ENCODE measurements at regions not wholly inside any gene's neighbourhood (a gene's known extent, or its start where the extent isn't known, plus 50 kb on each side); places are given as distances from the start of the nearest gene placed in this dataset.

DNA sequence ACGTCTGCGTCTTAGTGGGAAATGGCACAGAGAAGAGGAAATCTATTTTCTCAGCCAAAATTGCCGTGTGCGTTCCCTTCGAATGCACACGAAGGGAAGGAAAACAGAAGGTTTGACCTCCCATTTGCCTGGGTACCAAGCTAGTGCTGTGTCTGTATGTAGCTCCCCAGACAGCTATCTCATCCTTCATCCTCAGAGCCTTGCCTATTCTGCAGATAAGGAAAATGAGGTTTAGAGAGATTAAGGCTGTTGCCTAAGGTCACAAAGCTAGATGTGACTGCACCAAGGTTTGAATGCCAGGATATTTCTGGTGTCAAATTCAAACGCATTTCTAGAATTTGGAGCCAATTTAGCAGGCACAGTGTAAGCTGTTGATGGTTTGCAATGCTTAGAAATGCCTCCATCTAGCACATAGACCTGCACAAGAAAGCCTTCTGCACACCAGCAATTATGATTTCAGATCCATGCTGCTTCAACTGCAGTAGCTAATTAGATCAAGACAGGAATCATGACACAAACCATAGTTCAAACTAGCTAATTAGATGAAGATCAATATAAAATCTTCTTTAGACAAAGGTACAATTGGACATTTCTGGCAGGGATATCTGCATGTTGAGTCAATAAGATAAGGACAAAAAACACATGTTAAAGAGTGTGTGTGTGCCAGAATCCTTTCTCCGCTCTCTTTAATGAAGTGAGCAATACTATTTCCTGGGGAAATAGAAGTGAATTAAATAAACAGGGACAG is 115.1 kb downstream of the CMPK2 start:
- no peak overlapping the region for H2BK12ac ChIP-seq (ENCODE audit: low read depth, low read length)
- H2BK5ac ChIP-seq (ENCODE audit: low read depth, low read length), result no peak overlapping the region
- H3K36me3 ChIP-seq (ENCODE audit: control insufficient read depth in 2 of 4, insufficient read depth in 4 of 4, low read length in 3 of 4), result no peaks in the 10 kb centered on the region
- 98% methylated on average over 8 of the region's 8 CpGs; no CpG with 5 or more reads in 1 of the 2 experiments for WGBS, 2 experiments (ENCODE audit: extremely low coverage in 1 of 2, insufficient coverage in 1 of 2, insufficient read length in 1 of 2, insufficient replicate concordance in 2 of 2, low coverage in 1 of 2, low lambda C conversion rate in 2 of 2, missing lambda C conversion rate in 1 of 2)
- DNase-seq (ENCODE audit: low read depth in 1 of 2, low spot score in 2 of 2) (no peak), FAIRE-seq (no peak)
- 0 out of 2 replicates have a peak overlapping the region, but pooled peaks have one; percentile 18 for H2AFZ ChIP-seq (ENCODE audit: low read length)
- no peak overlapping the region for H4K5ac ChIP-seq (ENCODE audit: insufficient read length, low read depth, low read length)
- peaks cover 0 to 4% (median 0%) of the 10 kb centered on the region in 4 experiments; a peak in 1 of 7 replicates for H3K4me1 ChIP-seq (replicated peaks in 1 of 4; ENCODE audit: control insufficient read depth in 3 of 4, insufficient read depth in 4 of 4, low read length in 3 of 4)
- H4K91ac ChIP-seq (replicated peaks; ENCODE audit: insufficient read length, low read length), result no peak overlapping the region
- no peaks in the 10 kb centered on the region for H3K79me2 ChIP-seq (ENCODE audit: control insufficient read depth in 1 of 2, insufficient read depth in 2 of 2, low read length in 2 of 2)
- H3K27ac ChIP-seq (ENCODE audit: low read depth, low read length), result no peak overlapping the region
- H3K9me3 ChIP-seq (ENCODE audit: insufficient read depth in 2 of 2, low read depth in 1 of 2, low read length in 1 of 2), result no peaks in the 10 kb centered on the region
- no peaks in the 10 kb centered on the region for H4K20me1 ChIP-seq (replicated peaks in 1 of 2; ENCODE audit: control insufficient read depth in 1 of 2, insufficient read depth in 2 of 2, low read length in 2 of 2)
- H3K4ac ChIP-seq (replicated peaks; ENCODE audit: insufficient read length, low read depth, low read length), result no peak overlapping the region
- no peak overlapping the region for H3K56ac ChIP-seq (replicated peaks; ENCODE audit: insufficient read length, low read depth, low read length)
- no peak overlapping the region for H4K8ac ChIP-seq (ENCODE audit: extremely low read depth, insufficient read depth, low read length)
- no peak overlapping the region for H2BK20ac ChIP-seq (ENCODE audit: low read length)
- CTCF ChIA-PET (ENCODE audit: partially characterized antibody), result interaction anchor here (0.6 to 1.3 kb wide), 4 partner anchors 7 to 121 kb away, joined by 3 to 4 read pairs (median 4); no protein-coding TSS in a partner anchor
- H3K23me2 ChIP-seq (ENCODE audit: low read depth, low read length), result no peaks in the 10 kb centered on the region
- POLR2A ChIA-PET (ENCODE audit: partially characterized antibody), result no interaction called here
- no peak for TF ChIP-seq RFX5 (IDR thresholded peaks at IDR 0.05; ENCODE audit: borderline replicate concordance, low read depth, low read length)
- TF ChIP-seq RXRA (IDR thresholded peaks at IDR 0.05; ENCODE audit: insufficient read depth, low read depth, low read length), result no peak
- no peak for TF ChIP-seq TAF1 (IDR thresholded peaks at IDR 0.05; ENCODE audit: low read depth, low read length)
- no peak for TF ChIP-seq FOSL1 (IDR thresholded peaks at IDR 0.05; ENCODE audit: insufficient read depth, low read depth, low read length)
- TF ChIP-seq PHF8 (conservative IDR thresholded peaks at IDR 0.05; ENCODE audit: low read depth, low read length), result no peak
- TF ChIP-seq NRF1 (IDR thresholded peaks at IDR 0.05; ENCODE audit: low read depth, low read length), result no peak
- TF ChIP-seq SIRT6 (IDR thresholded peaks at IDR 0.05; ENCODE audit: low read length), result no peak
- no peak for TF ChIP-seq CEBPB (IDR thresholded peaks at IDR 0.05; ENCODE audit: low read depth, low read length)
- TF ChIP-seq SIX5 (IDR thresholded peaks at IDR 0.05; ENCODE audit: low read depth, low read length), result no peak
- TF ChIP-seq YY1 (IDR thresholded peaks at IDR 0.05; ENCODE audit: low read depth, low read length), result no peak
- no peak for TF ChIP-seq RNF2 (IDR thresholded peaks at IDR 0.05; ENCODE audit: borderline replicate concordance, low read depth, low read length, missing control alignments, poor library complexity, severe bottlenecking)
- TF ChIP-seq KDM5A (IDR thresholded peaks at IDR 0.05; ENCODE audit: low read length), result no peak
- no peak overlapping the region for H2BK120ac ChIP-seq (replicated peaks; ENCODE audit: low read depth, low read length)
- no peak overlapping the region for H3K23ac ChIP-seq (ENCODE audit: insufficient read length)
- no peaks in the 10 kb centered on the region for H3K27me3 ChIP-seq (replicated peaks in 1 of 4; ENCODE audit: control insufficient read depth in 3 of 4, extremely low read depth in 1 of 4, insufficient read depth in 3 of 4, low read length in 3 of 4)
- H3K4me2 ChIP-seq (ENCODE audit: insufficient read depth in 1 of 2, low read depth in 2 of 2, low read length in 2 of 2), result no peak overlapping the region
- H2BK15ac ChIP-seq (ENCODE audit: low read length), result no peak overlapping the region
- no peaks in the 10 kb centered on the region for H3K79me1 ChIP-seq (ENCODE audit: low read depth, low read length)
- H3K9ac ChIP-seq (replicated peaks in 1 of 4; ENCODE audit: extremely low read depth in 1 of 4, low read depth in 3 of 4, low read length in 3 of 4), result no peak overlapping the region
- no peak overlapping the region for H3K4me3 ChIP-seq (ENCODE audit: extremely low read depth in 1 of 4, insufficient read depth in 2 of 4, low read depth in 3 of 4, low read length in 4 of 4)
- no peak overlapping the region for H3K14ac ChIP-seq (ENCODE audit: insufficient read length)
- no peak overlapping the region for H2AK5ac ChIP-seq (ENCODE audit: low read depth, low read length)
- no peak overlapping the region for H3K18ac ChIP-seq (ENCODE audit: extremely low read depth, low read length)

Data from H1 (cell line).